K562 (cell line): ENCODE measurements at regions not wholly inside any gene's neighbourhood (a gene's known extent, or its start where the extent isn't known, plus 50 kb on each side); places are given as distances from the start of the nearest gene placed in this dataset.

Experiments
- ATAC-seq: fragments of 200-7000 bp; cut with Tn5 transposase; 3 replicates; pipeline ENCODE4 v1.9.1; 2020; ENCODE audit warnings: moderate library complexity
- BruUV-seq: library from RNA; stranded (reverse); fragments of 400-500 nt; replicated peaks from 2 replicates; lab custom pipeline; 2021; lab: Mats Ljungman, UMichigan
- CTCF ChIA-PET: fragments of 300-600 bp; formaldehyde crosslinking; extraction: SDS; loops from one replicate; lab custom pipeline; 2021; ENCODE audit warnings: low intra/inter-chr PET ratio; lab: Yijun Ruan, JAX
- POLR2A ChIA-PET: fragments of 300-600, 350-650 bp; sonication (Branson Sonifier 250); formaldehyde crosslinking; extraction: SDS; loops from one replicate; lab custom pipeline; 2021; ENCODE audit warnings: antibody characterized with exemption, inconsistent platforms; lab: Yijun Ruan, JAX
- DNase-seq, 4 experiments: peaks; one replicate each; pipeline versions ENCODE4 v3.0.0 to v3.0.0-alpha.2; 2011 to 2018; ENCODE audit warnings: low spot score in 3 of 4, mixed read lengths in 3 of 4; ENCODE audit errors: extremely low read depth in 1 of 4
- FAIRE-seq: peaks from 2 replicates; lab custom pipeline; 2011; peaks lifted over from hg19 to GRCh38; lab: Jason Lieb, UNC
- H2AFZ ChIP-seq: 2 replicates; pipeline ENCODE4 v1.6.0; 2011; ENCODE audit warnings: low read depth, low read length, control low read depth, inconsistent platforms
- H3K27ac ChIP-seq: fragments of 200-600 bp; 3 replicates; pipeline ENCODE4 v1.8.0; 2011; ENCODE audit warnings: low read depth, mild to moderate bottlenecking, control low read depth, inconsistent platforms, low read length, moderate library complexity, mixed read lengths; ENCODE audit errors: extremely low read depth
- H3K27me3 ChIP-seq, 2 experiments: fragments of 300-600 bp in 1 of 2; 2 replicates in 1 of 2; 3 replicates in 1 of 2; pipeline versions ENCODE4 v1.6.0 to v1.8.0; 2011; ENCODE audit warnings: inconsistent platforms in 2 of 2, low read length in 2 of 2, mild to moderate bottlenecking in 1 of 2, mixed read lengths in 1 of 2, moderate library complexity in 1 of 2; ENCODE audit not compliant: control insufficient read depth in 2 of 2, insufficient read depth in 2 of 2
- H3K36me3 ChIP-seq: fragments of 300-600 bp; 3 replicates; pipeline ENCODE4 v1.8.0; 2011; ENCODE audit warnings: mild to moderate bottlenecking, low read length, inconsistent platforms; ENCODE audit not compliant: control insufficient read depth, insufficient read depth
- H3K4me1 ChIP-seq, 2 experiments: fragments of 200-600 bp in 1 of 2; replicated peaks in 1 of 2; 2 replicates in 1 of 2; 3 replicates in 1 of 2; pipeline versions ENCODE4 v1.5.1 to v1.8.0; 2011; ENCODE audit warnings: inconsistent platforms in 2 of 2, low read length in 2 of 2, mild to moderate bottlenecking in 1 of 2, mixed read lengths in 1 of 2, moderate library complexity in 1 of 2; ENCODE audit not compliant: control insufficient read depth in 2 of 2, insufficient read depth in 2 of 2
- H3K4me2 ChIP-seq: 2 replicates; pipeline ENCODE4 v1.6.1; 2011; ENCODE audit warnings: low read length, control low read depth, inconsistent platforms, mixed read lengths; ENCODE audit not compliant: insufficient read depth
- H3K4me3 ChIP-seq: fragments of 200-600 bp; sonication (generic), shearing (Covaris generic); 2 replicates; pipeline ENCODE4 v1.5.1; 2016; ENCODE audit warnings: control low read depth, inconsistent platforms
- H3K79me2 ChIP-seq: fragments of 200-600 bp; 3 replicates; pipeline ENCODE4 v1.8.0; 2011; ENCODE audit warnings: low read length, inconsistent platforms; ENCODE audit not compliant: control insufficient read depth, insufficient read depth
- H3K9ac ChIP-seq, 2 experiments: 2 replicates each; pipeline versions ENCODE4 v1.6.0 to v1.6.1; 2011; ENCODE audit warnings: low read depth in 2 of 2, low read length in 2 of 2, control low read depth in 1 of 2, inconsistent platforms in 1 of 2, mild to moderate bottlenecking in 1 of 2, mixed read lengths in 1 of 2; ENCODE audit not compliant: insufficient read depth in 1 of 2
- H3K9me1 ChIP-seq: one replicate; pipeline ENCODE4 v1.6.0; 2011; ENCODE audit warnings: inconsistent platforms, mild to moderate bottlenecking, low read length, moderate library complexity; ENCODE audit not compliant: control insufficient read depth, insufficient read depth
- H3K9me3 ChIP-seq: replicated peaks from 2 replicates; pipeline ENCODE4 v1.5.1; 2011; ENCODE audit warnings: low read depth, low read length, inconsistent platforms; ENCODE audit not compliant: control insufficient read depth, insufficient read depth
- H4K20me1 ChIP-seq: replicated peaks from 2 replicates; pipeline ENCODE4 v1.6.1; 2011; ENCODE audit warnings: low read length, inconsistent platforms, mixed read lengths; ENCODE audit not compliant: control insufficient read depth, insufficient read depth
- BMI1 ChIP-seq: fragments of 150-350 bp; IDR thresholded peaks from 2 replicates; pipeline ENCODE4 v1.6.1; 2014; ENCODE audit warnings: low read length
- FOXA3 ChIP-seq, 2 experiments: fragments of 450-650 bp in 1 of 2; sonication (generic) in 1 of 2; formaldehyde crosslinking; IDR thresholded peaks in 1 of 2; conservative IDR thresholded peaks in 1 of 2; 2 replicates each; pipeline versions ENCODE4 v1.4.0 to v1.8.0; 2020 to 2022; ENCODE audit warnings: mild to moderate bottlenecking in 2 of 2, missing genetic modification reagents in 1 of 2
- FUS ChIP-seq: fragments of 200-400 bp; formaldehyde crosslinking; optimal IDR thresholded peaks from 2 replicates; pipeline ENCODE3; 2017; ENCODE audit warnings: low read depth, low read length
- POLR3G ChIP-seq: IDR thresholded peaks from 2 replicates; pipeline ENCODE4 v1.6.1; 2011; ENCODE audit not compliant: insufficient read length, insufficient replicate concordance; ENCODE audit errors: extremely low read depth
- RBM15 ChIP-seq: fragments of 200-400 bp; formaldehyde crosslinking; IDR thresholded peaks from 2 replicates; pipeline ENCODE4 v1.6.1; 2018; ENCODE audit warnings: mild to moderate bottlenecking, low read length, moderate library complexity; ENCODE audit not compliant: insufficient read depth
- SMAD1 ChIP-seq: fragments of 150-350 bp; IDR thresholded peaks from 2 replicates; pipeline ENCODE4 v1.6.1; 2014; ENCODE audit warnings: low read length, low read depth; ENCODE audit not compliant: partially characterized antibody
- SMARCA4 ChIP-seq: fragments of 450-650 bp; IDR thresholded peaks from 2 replicates; pipeline ENCODE4 v1.6.1; 2016
- WGBS: fragments of 100-300 bp; shearing (Covaris generic); methylation state at CpG from one replicate; pipeline ENCODE4 v1.1.6; 2016; ENCODE audit warnings: low coverage, mixed read lengths; ENCODE audit not compliant: insufficient coverage; ENCODE audit errors: missing lambda C conversion rate; 5-methylcytosine and 5-hydroxymethylcytosine counted together
- in situ Hi-C: fragments of 300-500 bp; cut with MboI; formaldehyde crosslinking; loops from 4 replicates; pipeline ENCODE4 v1.15.0; 2018; ENCODE audit warnings: inconsistent platforms, mixed read lengths
- intact Hi-C: fragments of 100-400 bp; cut with micrococcal nuclease; formaldehyde crosslinking; loops from 2 replicates; pipeline ENCODE4 v1.14.2; 2022
- TF ChIP-seq, protein P1 (sequence below): fragments of 150-350 bp; conservative IDR thresholded peaks from 2 replicates; pipeline ENCODE4 v1.6.1; 2014; ENCODE audit warnings: low read length
- TF ChIP-seq, protein P2 (sequence below): fragments of 200-800 bp; sonication (Bioruptor generic); IDR thresholded peaks from 2 replicates; pipeline ENCODE4 v1.6.1; 2017; ENCODE audit warnings: missing genetic modification characterization, missing compliant biosample characterization

DNA sequence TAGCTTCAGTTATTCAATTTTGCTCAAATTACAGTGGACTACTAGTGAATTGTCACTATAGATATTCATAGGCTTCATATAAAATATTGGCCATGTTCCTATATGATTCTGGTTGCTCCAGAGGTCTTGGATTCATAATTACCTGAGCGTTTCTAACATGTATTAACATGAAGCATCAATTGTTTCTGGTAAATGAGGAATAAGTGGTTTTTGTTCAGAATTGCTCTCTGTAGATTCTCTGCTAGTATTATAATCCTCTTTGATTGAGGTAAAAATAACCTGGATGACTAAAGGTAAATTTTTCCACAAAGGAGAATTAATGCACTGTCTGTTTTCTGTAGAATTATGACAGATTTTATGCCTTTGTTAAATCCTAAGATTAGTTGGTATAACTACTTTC is 258.1 kb upstream of the CNTN6 start (continued):
- TF ChIP-seq, protein P1, sequence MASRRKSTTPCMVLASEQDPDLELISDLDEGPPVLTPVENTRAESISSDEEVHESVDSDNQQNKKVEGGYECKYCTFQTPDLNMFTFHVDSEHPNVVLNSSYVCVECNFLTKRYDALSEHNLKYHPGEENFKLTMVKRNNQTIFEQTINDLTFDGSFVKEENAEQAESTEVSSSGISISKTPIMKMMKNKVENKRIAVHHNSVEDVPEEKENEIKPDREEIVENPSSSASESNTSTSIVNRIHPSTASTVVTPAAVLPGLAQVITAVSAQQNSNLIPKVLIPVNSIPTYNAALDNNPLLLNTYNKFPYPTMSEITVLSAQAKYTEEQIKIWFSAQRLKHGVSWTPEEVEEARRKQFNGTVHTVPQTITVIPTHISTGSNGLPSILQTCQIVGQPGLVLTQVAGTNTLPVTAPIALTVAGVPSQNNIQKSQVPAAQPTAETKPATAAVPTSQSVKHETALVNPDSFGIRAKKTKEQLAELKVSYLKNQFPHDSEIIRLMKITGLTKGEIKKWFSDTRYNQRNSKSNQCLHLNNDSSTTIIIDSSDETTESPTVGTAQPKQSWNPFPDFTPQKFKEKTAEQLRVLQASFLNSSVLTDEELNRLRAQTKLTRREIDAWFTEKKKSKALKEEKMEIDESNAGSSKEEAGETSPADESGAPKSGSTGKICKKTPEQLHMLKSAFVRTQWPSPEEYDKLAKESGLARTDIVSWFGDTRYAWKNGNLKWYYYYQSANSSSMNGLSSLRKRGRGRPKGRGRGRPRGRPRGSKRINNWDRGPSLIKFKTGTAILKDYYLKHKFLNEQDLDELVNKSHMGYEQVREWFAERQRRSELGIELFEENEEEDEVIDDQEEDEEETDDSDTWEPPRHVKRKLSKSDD = no peak
- TF ChIP-seq FUS = no peak
- no peak for TF ChIP-seq SMAD1
- TF ChIP-seq POLR3G = no peak
- no peak for TF ChIP-seq RBM15
- TF ChIP-seq, protein P2, sequence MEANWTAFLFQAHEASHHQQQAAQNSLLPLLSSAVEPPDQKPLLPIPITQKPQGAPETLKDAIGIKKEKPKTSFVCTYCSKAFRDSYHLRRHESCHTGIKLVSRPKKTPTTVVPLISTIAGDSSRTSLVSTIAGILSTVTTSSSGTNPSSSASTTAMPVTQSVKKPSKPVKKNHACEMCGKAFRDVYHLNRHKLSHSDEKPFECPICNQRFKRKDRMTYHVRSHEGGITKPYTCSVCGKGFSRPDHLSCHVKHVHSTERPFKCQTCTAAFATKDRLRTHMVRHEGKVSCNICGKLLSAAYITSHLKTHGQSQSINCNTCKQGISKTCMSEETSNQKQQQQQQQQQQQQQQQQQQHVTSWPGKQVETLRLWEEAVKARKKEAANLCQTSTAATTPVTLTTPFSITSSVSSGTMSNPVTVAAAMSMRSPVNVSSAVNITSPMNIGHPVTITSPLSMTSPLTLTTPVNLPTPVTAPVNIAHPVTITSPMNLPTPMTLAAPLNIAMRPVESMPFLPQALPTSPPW (CRISPR knock-in tag) = no peak
- TF ChIP-seq BMI1 = no peak
- TF ChIP-seq SMARCA4 = no peak

DNA sequence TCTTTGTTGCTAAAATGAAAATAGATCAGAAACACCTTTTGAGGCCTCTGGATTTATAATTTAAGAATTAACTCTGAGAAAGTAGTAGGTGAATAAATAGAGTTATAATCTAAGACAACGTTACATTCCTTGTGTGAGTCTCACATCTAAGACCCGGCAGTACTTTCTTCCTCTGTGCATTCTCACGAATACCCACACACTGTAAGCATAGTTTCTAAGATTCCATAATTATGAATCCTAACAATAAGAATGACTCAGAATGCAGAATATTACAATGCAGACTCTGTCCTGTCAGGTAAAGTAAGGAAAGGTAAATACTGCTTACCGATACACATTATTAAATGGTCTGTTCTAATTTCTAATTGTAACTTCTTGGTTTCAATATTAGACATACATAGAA is 257.7 kb upstream of the CNTN6 start:
- no peak for FAIRE-seq
- intact Hi-C loops = no loop called here
- no peak for DNase-seq
- Histone ChIP-seq H3K9me1 (no peaks in the 10 kb centered on the region), H3K27me3 (no peaks in the 10 kb centered on the region), H4K20me1 (no peaks in the 10 kb centered on the region), H3K27ac (no peak overlapping the region), H3K9me3 (0 out of 2 replicates have a peak, but pooled peaks cover 2% of the 10 kb centered on the region), H3K4me1 (no peaks in the 10 kb centered on the region), H3K79me2 (no peaks in the 10 kb centered on the region), H3K36me3 (no peaks in the 10 kb centered on the region), H2AFZ (no peak overlapping the region), H3K4me2 (no peak overlapping the region), H3K9ac (no peak overlapping the region), H3K4me3 (no peak overlapping the region)
- WGBS = 3% methylated on average over 4 of the region's 4 CpGs
- no peak for TF ChIP-seq FOXA3 (CRISPR knock-in tag; conservative IDR thresholded peaks at IDR 0.05 in 1 of 2, IDR thresholded peaks at IDR 0.05 in 1 of 2)
- CTCF ChIA-PET = no interaction called here
- no TSS peak for BruUV-seq
- POLR2A ChIA-PET = no interaction called here
- ATAC-seq = no peak
- in situ Hi-C loops = no loop called here
